ENCODE measurements at regions not wholly inside any gene's neighbourhood (a gene's known extent, or its start where the extent isn't known, plus 50 kb on each side); places are given as distances from the start of the nearest gene placed in this dataset.
"Not testable (repeated sequence)": the region's sequence is repeated elsewhere in the genome, so short reads cannot be mapped to it uniquely, and the experiment has no call there.

GRCh38 chr6:40874495-40874894, 164.5 kb downstream of the UNC5CL start:
- H3K27ac ChIP-seq, result no peak overlapping the region
- ATAC-seq (ENCODE audit: low FRiP score in 2 of 2) (no peak), DNase-seq (no peak)
- peaks cover 0 to 4% (median 0%) of the 10 kb centered on the region in 4 donors for H3K9me3 ChIP-seq
- no peaks in the 10 kb centered on the region for H3K27me3 ChIP-seq
- H3K4me1 ChIP-seq, result no peaks in the 10 kb centered on the region
- H3K36me3 ChIP-seq, result no peaks in the 10 kb centered on the region
- TF ChIP-seq POLR2A (IDR thresholded peaks at IDR 0.05) (no peak), EP300 (IDR thresholded peaks at IDR 0.05) (no peak), POLR2AphosphoS5 (IDR thresholded peaks at IDR 0.05) (no peak), CTCF (IDR thresholded peaks at IDR 0.05) (no peak)
- 40 to 50% methylated on average over 4 of the region's 4 CpGs for WGBS, 2 donors
- no peak overlapping the region for H3K4me3 ChIP-seq

GRCh38 chr6:40871424-40871823, 167.6 kb downstream of the UNC5CL start:
- DNase-seq, result no peak
- TF ChIP-seq POLR2AphosphoS5 (IDR thresholded peaks at IDR 0.05) (no peak), CTCF (IDR thresholded peaks at IDR 0.05) (no peak), POLR2A (IDR thresholded peaks at IDR 0.05) (no peak), EP300 (IDR thresholded peaks at IDR 0.05) (no peak)
- no peaks in the 10 kb centered on the region for H3K9me3 ChIP-seq
- no peaks in the 10 kb centered on the region for H3K36me3 ChIP-seq
- ATAC-seq (ENCODE audit: low FRiP score in 2 of 2), result no peak
- no peaks in the 10 kb centered on the region for H3K4me1 ChIP-seq
- no peaks in the 10 kb centered on the region for H3K27me3 ChIP-seq
- no peak overlapping the region for H3K4me3 ChIP-seq
- WGBS, 2 donors, result 72 to 74% methylated on average over 5 of the region's 5 CpGs
- no peak overlapping the region for H3K27ac ChIP-seq

- not testable (repeated sequence) for H3K4me3 ChIP-seq; H3K27ac ChIP-seq; H3K36me3 ChIP-seq; H3K9me3 ChIP-seq; H3K27me3 ChIP-seq; H3K4me1 ChIP-seq; ATAC-seq (ENCODE audit: low FRiP score in 2 of 2); DNase-seq
- 82 to 84% methylated on average over 14 of the region's 14 CpGs for WGBS, 2 donors
Observed at GRCh38 chr6:40868089-40868865, 170.7 kb downstream of the UNC5CL start.

- WGBS, 2 donors, result 60 to 81% methylated on average over 9 of the region's 9 CpGs
- not testable (repeated sequence) for H3K4me3 ChIP-seq; ATAC-seq (ENCODE audit: low FRiP score in 2 of 2); DNase-seq; H3K36me3 ChIP-seq; H3K27me3 ChIP-seq; H3K9me3 ChIP-seq; H3K27ac ChIP-seq; H3K4me1 ChIP-seq
Observed at GRCh38 chr6:40867527-40867926, 171.5 kb downstream of the UNC5CL start.

- DNase-seq; H3K27me3 ChIP-seq; H3K4me3 ChIP-seq; H3K4me1 ChIP-seq; H3K27ac ChIP-seq; ATAC-seq (ENCODE audit: low FRiP score in 2 of 2); H3K36me3 ChIP-seq; H3K9me3 ChIP-seq: not testable (repeated sequence)
- WGBS, 2 donors, result 69 to 74% methylated on average over 2 of the region's 2 CpGs
Observed at GRCh38 chr6:40865259-40865658, 173.8 kb downstream of the UNC5CL start.

GRCh38 chr6:40860443-40860842, 178.6 kb downstream of the UNC5CL start:
- no peak for ATAC-seq (ENCODE audit: low FRiP score in 2 of 2)
- no peaks in the 10 kb centered on the region for H3K27me3 ChIP-seq
- H3K27ac ChIP-seq, result no peak overlapping the region
- 43 to 76% methylated on average over 2 of the region's 2 CpGs for WGBS, 2 donors
- DNase-seq, result no peak
- no peak for TF ChIP-seq POLR2AphosphoS5 (IDR thresholded peaks at IDR 0.05)
- TF ChIP-seq EP300 (IDR thresholded peaks at IDR 0.05), result no peak
- no peak for TF ChIP-seq CTCF (IDR thresholded peaks at IDR 0.05)
- no peak for TF ChIP-seq POLR2A (IDR thresholded peaks at IDR 0.05)
- H3K9me3 ChIP-seq, result peaks cover 0 to 2% (median 0%) of the 10 kb centered on the region in 4 donors
- no peaks in the 10 kb centered on the region for H3K36me3 ChIP-seq
- no peaks in the 10 kb centered on the region for H3K4me1 ChIP-seq
- no peak overlapping the region for H3K4me3 ChIP-seq
